Stimulated activated CD8-positive, alpha-beta memory T cell treated with anti-CD3 and anti-CD28 coated beads, Interleukin-7, amount 100 ng/mL, for 4 hours (primary cell): ENCODE measurements at regions not wholly inside any gene's neighbourhood (a gene's known extent, or its start where the extent isn't known, plus 50 kb on each side); places are given as distances from the start of the nearest gene placed in this dataset.
"Not testable (repeated sequence)": the region's sequence is repeated elsewhere in the genome, so short reads cannot be mapped to it uniquely, and the experiment has no call there.

Experiments used
- DNase-seq, 2 donors: peaks; one replicate each; pipeline ENCODE4 v3.0.0-alpha.2; 2020; ENCODE audit warnings: low read depth in 2 of 2

DNA sequence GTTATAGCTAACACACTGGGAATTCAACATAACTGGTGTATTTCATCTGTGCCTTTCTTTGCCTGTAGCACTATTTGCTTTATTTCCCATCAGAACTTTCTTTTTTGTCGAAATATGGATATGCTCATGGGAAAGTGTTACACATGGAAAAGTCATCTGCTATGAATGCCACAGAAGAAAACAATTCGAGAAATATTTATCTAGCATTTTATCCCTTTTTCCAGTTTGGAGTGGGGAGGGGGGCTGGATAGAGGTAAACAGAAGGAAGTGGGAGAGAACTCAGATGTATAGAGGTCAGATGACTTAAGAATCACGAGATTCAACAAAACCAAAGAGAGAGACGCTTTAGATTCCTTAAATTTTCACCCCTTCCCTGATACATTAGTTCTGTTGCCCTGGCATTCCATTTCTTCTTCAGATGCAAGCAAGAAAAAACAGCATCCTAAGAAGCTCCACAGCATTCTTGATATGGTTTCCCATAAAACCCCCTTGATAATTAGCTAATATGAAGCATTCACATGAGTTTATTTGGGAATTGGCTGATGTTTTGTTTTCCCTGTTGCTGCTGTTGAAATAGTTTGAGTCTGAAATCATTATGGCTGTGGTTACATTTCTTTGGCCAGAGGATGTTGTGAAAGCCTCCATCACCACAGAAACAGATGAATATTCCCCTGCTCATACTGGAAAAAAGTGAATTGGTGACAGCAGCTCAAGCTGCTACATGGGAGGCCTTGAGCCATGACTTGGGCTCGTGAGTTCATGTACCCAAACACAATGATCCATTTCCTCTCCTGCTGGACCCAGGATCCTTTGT is 335.8 kb upstream of the DAB2 start:
- no peak for DNase-seq

DNA sequence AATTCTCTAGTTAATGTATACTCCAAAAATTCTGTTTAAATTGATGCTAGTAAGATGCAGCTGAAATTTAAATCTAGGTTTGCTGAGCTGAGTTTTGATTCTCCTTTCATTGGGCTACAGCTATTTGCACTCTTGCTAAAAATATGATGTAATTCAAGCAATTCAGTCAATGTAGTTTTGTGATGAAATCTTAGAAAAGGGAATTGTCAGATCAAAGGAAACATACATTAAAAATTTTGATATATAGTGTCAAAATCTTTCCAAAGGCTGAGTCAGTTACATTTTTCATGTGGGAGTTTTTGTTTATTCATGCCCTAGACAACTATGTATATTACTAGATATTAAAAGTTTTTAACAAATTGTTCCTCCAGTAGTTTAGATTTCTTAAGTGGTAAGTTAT is 334.9 kb upstream of the DAB2 start:
- no peak for DNase-seq

DNA sequence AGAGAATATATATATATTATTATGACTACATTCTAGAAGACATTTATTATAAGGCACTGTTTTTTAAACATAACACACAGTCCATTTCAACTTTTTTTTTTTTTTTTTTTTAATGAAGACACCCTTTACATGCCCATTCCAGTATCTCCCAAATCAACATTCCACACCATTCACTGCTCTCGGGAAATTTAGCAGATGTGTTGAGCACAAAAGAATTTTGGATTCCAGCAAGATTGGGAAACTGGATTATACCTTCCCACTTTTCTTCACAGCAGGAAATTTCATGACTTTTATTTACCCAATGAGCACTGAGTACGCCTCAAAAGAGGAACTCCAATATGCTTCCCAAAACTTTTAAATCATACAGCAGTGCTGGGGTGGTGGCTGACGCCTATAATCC is 333.6 kb upstream of the DAB2 start:
- no peak for DNase-seq

- no peak for DNase-seq
Observed at GRCh38 chr5:39757131-39757530, 332.4 kb upstream of the DAB2 start.

DNA sequence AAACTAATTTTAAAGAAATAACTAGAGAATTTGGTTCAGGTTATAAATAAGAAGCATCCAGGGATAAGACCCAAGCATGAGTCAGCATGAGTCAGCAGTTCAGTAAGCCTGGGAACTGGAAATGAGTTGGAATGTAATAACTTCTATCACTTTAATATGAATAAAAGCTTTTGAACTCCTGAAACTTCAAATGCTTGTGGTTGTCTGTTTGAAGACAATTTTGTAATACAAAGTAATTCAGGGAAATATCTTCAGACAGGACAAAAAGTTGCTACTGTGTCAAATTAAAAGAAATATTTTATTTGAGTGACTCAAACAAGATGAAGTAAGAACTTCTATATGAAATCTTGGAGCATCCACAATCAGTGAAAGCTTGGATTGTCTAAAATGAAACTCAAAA is 331.2 kb upstream of the DAB2 start:
- DNase-seq = no peak

DNA sequence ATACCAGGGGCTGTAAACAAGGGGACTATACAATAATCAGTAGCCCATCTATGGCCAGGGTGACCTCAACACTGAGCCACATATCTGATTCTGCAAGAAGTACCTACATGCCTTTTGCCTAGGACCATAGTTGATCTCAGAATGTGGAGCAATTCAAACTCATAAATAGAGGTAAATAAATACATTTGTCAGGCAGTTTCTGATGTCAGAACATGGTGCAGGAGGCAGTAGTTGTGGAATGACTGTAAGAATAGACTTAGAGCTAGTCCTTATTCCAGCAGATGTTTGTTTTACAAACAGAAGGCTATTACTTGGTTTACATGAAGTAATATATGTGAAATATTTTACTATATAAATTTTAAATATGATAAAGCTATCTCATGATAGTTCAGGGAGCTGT is 330.7 kb upstream of the DAB2 start:
- no peak for DNase-seq

DNA sequence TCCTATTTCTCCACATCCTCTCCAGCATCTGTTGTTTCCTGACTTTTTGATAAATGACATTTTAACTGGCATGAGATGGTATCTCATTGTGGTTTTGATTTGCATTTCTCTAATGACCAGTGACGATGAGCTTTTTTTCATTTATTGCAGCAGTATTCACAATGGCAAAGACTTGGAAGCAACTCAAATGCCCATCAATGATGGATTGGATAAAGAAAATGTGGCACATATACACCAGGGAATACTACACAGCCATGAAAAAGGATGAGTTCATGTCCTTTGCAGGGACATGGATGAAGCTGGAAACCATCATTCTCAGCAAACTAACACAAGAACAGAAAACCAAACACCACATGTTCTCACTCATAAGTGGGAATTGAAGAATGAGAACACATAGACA is 329.0 kb upstream of the DAB2 start:
- DNase-seq = not testable (repeated sequence)

GRCh38 chr5:39750661-39751060 is 325.9 kb upstream of the DAB2 start:
- DNase-seq = no peak

- DNase-seq = no peak
Observed at GRCh38 chr5:39742916-39743315, 318.1 kb upstream of the DAB2 start.

- DNase-seq = no peak
Observed at GRCh38 chr5:39740404-39740803, 315.6 kb upstream of the DAB2 start.

DNA sequence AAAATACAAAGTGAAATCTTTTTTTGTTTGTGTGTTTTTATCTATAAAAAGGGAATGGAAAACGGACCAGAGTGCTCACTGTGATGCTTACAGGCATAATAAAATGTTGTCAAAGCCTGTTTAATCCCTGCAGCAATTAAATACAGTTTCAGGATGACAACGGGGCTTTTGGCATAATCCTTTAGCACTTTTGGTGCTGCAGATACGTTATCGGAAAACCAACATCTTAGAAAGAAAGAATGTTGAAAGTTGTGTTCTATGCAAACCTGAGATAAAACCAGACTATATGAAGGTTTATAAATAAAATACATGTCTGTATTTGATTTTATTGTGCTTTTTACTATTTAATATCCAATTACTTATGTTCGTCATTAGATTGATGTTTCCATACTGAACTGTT is 307.4 kb upstream of the DAB2 start:
- no peak for DNase-seq

- no peak for DNase-seq
Observed at GRCh38 chr5:39730699-39731098, 305.9 kb upstream of the DAB2 start.

GRCh38 chr5:39730006-39730405 is 305.2 kb upstream of the DAB2 start:
- no peak for DNase-seq

GRCh38 chr5:39726467-39726866 is 301.7 kb upstream of the DAB2 start:
- DNase-seq = no peak

GRCh38 chr5:39721394-39721793 is 296.6 kb upstream of the DAB2 start:
- DNase-seq = no peak

DNA sequence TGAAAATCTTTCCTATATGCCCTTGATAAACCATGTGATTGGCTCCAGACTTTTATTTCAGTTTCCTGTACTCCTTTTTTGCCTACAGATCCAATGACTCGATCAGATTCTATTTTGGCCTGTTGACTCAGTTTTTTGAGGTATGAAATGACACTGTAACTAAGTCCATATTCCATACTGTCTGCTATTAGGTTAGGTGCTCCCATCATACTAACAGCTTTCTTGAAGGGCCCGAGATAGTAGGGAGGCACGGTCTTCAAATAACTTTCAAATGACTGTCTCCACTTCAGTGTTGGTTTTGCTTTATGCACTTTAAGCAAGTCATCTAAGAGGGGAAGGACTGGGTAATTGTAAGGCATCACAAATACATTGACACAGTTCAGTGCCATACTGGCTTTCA is 295.4 kb upstream of the DAB2 start:
- DNase-seq = no peak

- DNase-seq = no peak
Observed at GRCh38 chr5:39717176-39717897, 292.6 kb upstream of the DAB2 start.

- no peak for DNase-seq
Observed at GRCh38 chr5:39716532-39717028, 291.8 kb upstream of the DAB2 start.

DNA sequence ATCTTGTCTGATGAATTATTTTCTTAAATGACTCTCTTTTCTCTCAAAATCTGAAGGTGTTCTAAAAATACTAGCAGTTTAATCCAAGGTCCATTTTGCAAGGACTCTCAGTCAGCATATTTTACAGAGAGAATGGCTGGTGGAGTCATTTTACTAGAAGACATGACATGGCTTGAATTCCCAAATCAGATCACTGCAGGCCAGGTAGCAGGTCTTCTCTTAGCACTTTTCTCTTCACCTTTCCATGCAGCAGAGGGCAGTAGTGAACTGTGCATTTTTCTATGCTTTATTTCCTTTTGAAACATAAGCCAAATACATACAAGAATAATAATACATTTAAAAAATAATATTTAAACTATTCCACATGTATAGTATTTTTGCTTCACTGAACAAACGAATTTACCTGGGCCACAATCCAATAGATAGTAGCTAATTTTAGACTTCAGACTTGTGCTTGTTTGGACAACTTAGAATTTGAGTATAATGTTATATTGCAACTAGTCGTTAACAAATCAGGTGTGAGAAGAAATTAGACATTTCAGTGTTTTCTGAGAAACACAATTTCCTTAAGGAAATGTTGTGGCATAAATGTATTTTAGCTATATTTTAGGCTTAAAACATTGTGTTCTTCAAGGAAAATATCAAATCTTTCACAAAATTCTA is 289.4 kb upstream of the DAB2 start:
- no peak for DNase-seq

- DNase-seq = no peak
Observed at GRCh38 chr5:39713250-39713916, 288.6 kb upstream of the DAB2 start.

DNA sequence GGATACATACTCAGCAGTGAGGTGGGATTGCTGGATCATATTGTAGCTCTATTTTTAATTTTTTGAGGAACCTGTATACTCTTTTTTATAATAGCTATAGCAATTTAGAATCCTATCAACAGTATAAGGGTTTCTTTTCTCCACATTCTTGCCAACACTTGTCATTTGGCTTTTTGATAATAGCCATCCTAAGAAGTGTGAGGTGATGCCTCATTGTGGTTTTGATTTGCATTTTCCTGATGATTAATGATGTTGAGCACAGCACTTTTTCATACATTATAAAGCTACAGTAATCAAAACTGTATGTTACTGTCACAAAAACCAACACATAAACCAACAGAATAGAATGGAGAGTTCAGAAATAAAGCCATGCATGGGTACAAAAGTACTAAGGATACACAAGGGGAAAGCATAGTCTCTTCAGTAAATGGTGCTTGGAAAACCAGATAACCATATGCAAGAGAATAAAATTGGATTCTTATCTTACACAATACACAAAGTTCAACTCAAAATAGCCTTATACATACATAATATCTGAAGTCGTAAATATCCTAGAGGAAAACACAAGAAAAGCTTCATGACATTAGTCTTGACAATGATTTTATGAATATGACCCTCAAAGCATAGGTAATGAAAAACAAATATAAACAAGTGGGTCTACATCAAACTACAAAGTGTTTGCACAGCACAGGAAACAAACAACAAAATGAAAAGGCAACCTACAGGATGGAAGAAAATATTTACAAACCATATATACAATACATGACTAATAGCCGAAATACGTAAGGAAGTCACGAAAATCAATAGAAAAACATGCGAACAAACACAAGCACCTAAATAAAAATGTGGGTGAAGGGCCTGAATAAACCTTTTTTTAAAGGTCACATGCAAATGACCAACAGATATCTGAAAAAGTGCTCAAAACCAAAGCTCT is 287.8 kb upstream of the DAB2 start:
- no peak for DNase-seq
